H1 (cell line): ENCODE measurements at regions not wholly inside any gene's neighbourhood (a gene's known extent, or its start where the extent isn't known, plus 50 kb on each side); places are given as distances from the start of the nearest gene placed in this dataset.

Experiments
- GABPA ChIP-seq: IDR thresholded peaks from 2 replicates; pipeline ENCODE4 v1.6.1; 2011; ENCODE audit warnings: mild to moderate bottlenecking, low read length, moderate library complexity, borderline replicate concordance; ENCODE audit not compliant: insufficient read depth
- KDM5A ChIP-seq: fragments of 200-600 bp; IDR thresholded peaks from 2 replicates; pipeline ENCODE4 v1.7.1; 2012; ENCODE audit warnings: mild to moderate bottlenecking, low read length, inconsistent platforms, mixed read lengths
- NANOG ChIP-seq: IDR thresholded peaks from 2 replicates; pipeline ENCODE4 v1.6.1; 2011; ENCODE audit warnings: low read length, low read depth, mild to moderate bottlenecking, inconsistent platforms; ENCODE audit not compliant: insufficient read depth, poor library complexity, severe bottlenecking
- NRF1 ChIP-seq: IDR thresholded peaks from 2 replicates; pipeline ENCODE4 v1.6.1; 2011; ENCODE audit warnings: mild to moderate bottlenecking, low read depth, low read length, improper control_type of control experiment
- RAD21 ChIP-seq, 2 experiments: IDR thresholded peaks in 1 of 2; conservative IDR thresholded peaks in 1 of 2; 2 replicates each; pipeline ENCODE4 v1.6.1; 2011; ENCODE audit warnings: low read depth in 2 of 2, low read length in 2 of 2, improper control_type of control experiment in 1 of 2, inconsistent platforms in 1 of 2, mild to moderate bottlenecking in 1 of 2, moderate library complexity in 1 of 2
- TEAD4 ChIP-seq: IDR thresholded peaks from 2 replicates; pipeline ENCODE4 v1.6.1; 2012; ENCODE audit warnings: low read depth, low read length, inconsistent platforms, mixed read lengths
- ZNF274 ChIP-seq: IDR thresholded peaks from 2 replicates; pipeline ENCODE4 v1.7.0; 2012; ENCODE audit warnings: low read length, borderline replicate concordance; ENCODE audit errors: extremely low read depth

GRCh38 chr4:108427946-108428485 lies 192.4 kb upstream of the RPL34 start (continued):
- TF ChIP-seq NRF1: no peak
- TF ChIP-seq KDM5A: no peak
- TF ChIP-seq ZNF274: no peak
- no peak for TF ChIP-seq GABPA
- TF ChIP-seq TEAD4: no peak
- no peak for TF ChIP-seq NANOG
- no peak for TF ChIP-seq RAD21 (IDR thresholded peaks at IDR 0.05 in 1 of 2, conservative IDR thresholded peaks at IDR 0.05 in 1 of 2; ENCODE audit: low read depth in 2 of 2, low read length in 2 of 2)
- TF ChIP-seq, all 59 proteins: peak for 0
